K562 (cell line): ENCODE measurements at regions not wholly inside any gene's neighbourhood (a gene's known extent, or its start where the extent isn't known, plus 50 kb on each side); places are given as distances from the start of the nearest gene placed in this dataset.

Experiments
- ATAC-seq: fragments of 200-7000 bp; cut with Tn5 transposase; 3 replicates; pipeline ENCODE4 v1.9.1; 2020; ENCODE audit warnings: moderate library complexity
- BruUV-seq: library from RNA; stranded (reverse); fragments of 400-500 nt; replicated peaks from 2 replicates; lab custom pipeline; 2021; lab: Mats Ljungman, UMichigan
- CTCF ChIA-PET: fragments of 300-600 bp; formaldehyde crosslinking; extraction: SDS; loops from one replicate; lab custom pipeline; 2021; ENCODE audit warnings: low intra/inter-chr PET ratio; lab: Yijun Ruan, JAX
- POLR2A ChIA-PET: fragments of 300-600, 350-650 bp; sonication (Branson Sonifier 250); formaldehyde crosslinking; extraction: SDS; loops from one replicate; lab custom pipeline; 2021; ENCODE audit warnings: antibody characterized with exemption, inconsistent platforms; lab: Yijun Ruan, JAX
- DNase-seq, 4 experiments: peaks; one replicate each; pipeline versions ENCODE4 v3.0.0 to v3.0.0-alpha.2; 2011 to 2018; ENCODE audit warnings: low spot score in 3 of 4, mixed read lengths in 3 of 4; ENCODE audit errors: extremely low read depth in 1 of 4
- FAIRE-seq: peaks from 2 replicates; lab custom pipeline; 2011; peaks lifted over from hg19 to GRCh38; lab: Jason Lieb, UNC
- H2AFZ ChIP-seq: 2 replicates; pipeline ENCODE4 v1.6.0; 2011; ENCODE audit warnings: low read depth, low read length, control low read depth, inconsistent platforms
- H3K27ac ChIP-seq: fragments of 200-600 bp; 3 replicates; pipeline ENCODE4 v1.8.0; 2011; ENCODE audit warnings: low read depth, mild to moderate bottlenecking, control low read depth, inconsistent platforms, low read length, moderate library complexity, mixed read lengths; ENCODE audit errors: extremely low read depth
- H3K27me3 ChIP-seq, 2 experiments: fragments of 300-600 bp in 1 of 2; 2 replicates in 1 of 2; 3 replicates in 1 of 2; pipeline versions ENCODE4 v1.6.0 to v1.8.0; 2011; ENCODE audit warnings: inconsistent platforms in 2 of 2, low read length in 2 of 2, mild to moderate bottlenecking in 1 of 2, mixed read lengths in 1 of 2, moderate library complexity in 1 of 2; ENCODE audit not compliant: control insufficient read depth in 2 of 2, insufficient read depth in 2 of 2
- H3K36me3 ChIP-seq: fragments of 300-600 bp; 3 replicates; pipeline ENCODE4 v1.8.0; 2011; ENCODE audit warnings: mild to moderate bottlenecking, low read length, inconsistent platforms; ENCODE audit not compliant: control insufficient read depth, insufficient read depth
- H3K4me1 ChIP-seq, 2 experiments: fragments of 200-600 bp in 1 of 2; replicated peaks in 1 of 2; 2 replicates in 1 of 2; 3 replicates in 1 of 2; pipeline versions ENCODE4 v1.5.1 to v1.8.0; 2011; ENCODE audit warnings: inconsistent platforms in 2 of 2, low read length in 2 of 2, mild to moderate bottlenecking in 1 of 2, mixed read lengths in 1 of 2, moderate library complexity in 1 of 2; ENCODE audit not compliant: control insufficient read depth in 2 of 2, insufficient read depth in 2 of 2
- H3K4me2 ChIP-seq: 2 replicates; pipeline ENCODE4 v1.6.1; 2011; ENCODE audit warnings: low read length, control low read depth, inconsistent platforms, mixed read lengths; ENCODE audit not compliant: insufficient read depth
- H3K4me3 ChIP-seq: fragments of 200-600 bp; sonication (generic), shearing (Covaris generic); 2 replicates; pipeline ENCODE4 v1.5.1; 2016; ENCODE audit warnings: control low read depth, inconsistent platforms
- H3K79me2 ChIP-seq: fragments of 200-600 bp; 3 replicates; pipeline ENCODE4 v1.8.0; 2011; ENCODE audit warnings: low read length, inconsistent platforms; ENCODE audit not compliant: control insufficient read depth, insufficient read depth
- H3K9ac ChIP-seq, 2 experiments: 2 replicates each; pipeline versions ENCODE4 v1.6.0 to v1.6.1; 2011; ENCODE audit warnings: low read depth in 2 of 2, low read length in 2 of 2, control low read depth in 1 of 2, inconsistent platforms in 1 of 2, mild to moderate bottlenecking in 1 of 2, mixed read lengths in 1 of 2; ENCODE audit not compliant: insufficient read depth in 1 of 2
- H3K9me1 ChIP-seq: one replicate; pipeline ENCODE4 v1.6.0; 2011; ENCODE audit warnings: inconsistent platforms, mild to moderate bottlenecking, low read length, moderate library complexity; ENCODE audit not compliant: control insufficient read depth, insufficient read depth
- H3K9me3 ChIP-seq: replicated peaks from 2 replicates; pipeline ENCODE4 v1.5.1; 2011; ENCODE audit warnings: low read depth, low read length, inconsistent platforms; ENCODE audit not compliant: control insufficient read depth, insufficient read depth
- H4K20me1 ChIP-seq: replicated peaks from 2 replicates; pipeline ENCODE4 v1.6.1; 2011; ENCODE audit warnings: low read length, inconsistent platforms, mixed read lengths; ENCODE audit not compliant: control insufficient read depth, insufficient read depth
- ERF ChIP-seq: fragments of 450-650 bp; formaldehyde crosslinking; IDR thresholded peaks from 2 replicates; pipeline ENCODE4 v1.4.0; 2020; ENCODE audit warnings: mild to moderate bottlenecking, mixed read lengths
- MCM3 ChIP-seq: fragments of 450-650 bp; IDR thresholded peaks from 2 replicates; pipeline ENCODE4 v1.6.1; 2016
- NR2C1 ChIP-seq, 2 experiments: fragments of 450-650 bp; IDR thresholded peaks; 2 replicates each; pipeline ENCODE4 v1.6.1; 2017; ENCODE audit warnings: mild to moderate bottlenecking in 2 of 2, antibody characterized with exemption in 1 of 2, inconsistent platforms in 1 of 2, missing compliant biosample characterization in 1 of 2, missing genetic modification characterization in 1 of 2
- PHF21A ChIP-seq: fragments of 450-650 bp; IDR thresholded peaks from 2 replicates; pipeline ENCODE4 v1.6.1; 2017; ENCODE audit warnings: low read depth, borderline replicate concordance
- SNIP1 ChIP-seq: fragments of 450-650 bp; IDR thresholded peaks from 2 replicates; pipeline ENCODE4 v1.7.1; 2017; ENCODE audit warnings: low read depth, mild to moderate bottlenecking
- SPI1 ChIP-seq: IDR thresholded peaks from 2 replicates; pipeline ENCODE4 v1.6.1; 2011; ENCODE audit warnings: low read depth, low read length, control low read depth, borderline replicate concordance
- WGBS: fragments of 100-300 bp; shearing (Covaris generic); methylation state at CpG from one replicate; pipeline ENCODE4 v1.1.6; 2016; ENCODE audit warnings: low coverage, mixed read lengths; ENCODE audit not compliant: insufficient coverage; ENCODE audit errors: missing lambda C conversion rate; 5-methylcytosine and 5-hydroxymethylcytosine counted together
- in situ Hi-C: fragments of 300-500 bp; cut with MboI; formaldehyde crosslinking; loops from 4 replicates; pipeline ENCODE4 v1.15.0; 2018; ENCODE audit warnings: inconsistent platforms, mixed read lengths
- intact Hi-C: fragments of 100-400 bp; cut with micrococcal nuclease; formaldehyde crosslinking; loops from 2 replicates; pipeline ENCODE4 v1.14.2; 2022
- TF ChIP-seq, protein P1 (sequence below): sonication (generic); formaldehyde crosslinking; IDR thresholded peaks from 2 replicates; pipeline ENCODE4 v1.8.0; 2023; ENCODE audit warnings: mild to moderate bottlenecking, missing genetic modification reagents
- TF ChIP-seq, protein P2 (sequence below), 2 experiments: fragments of 450-650 bp in 1 of 2; sonication (generic) in 1 of 2; formaldehyde crosslinking in 1 of 2; IDR thresholded peaks; 2 replicates each; pipeline versions ENCODE4 v1.7.1 to v1.9.0; 2016 to 2022; ENCODE audit warnings: inconsistent platforms in 1 of 2, mild to moderate bottlenecking in 1 of 2, missing genetic modification reagents in 1 of 2

DNA sequence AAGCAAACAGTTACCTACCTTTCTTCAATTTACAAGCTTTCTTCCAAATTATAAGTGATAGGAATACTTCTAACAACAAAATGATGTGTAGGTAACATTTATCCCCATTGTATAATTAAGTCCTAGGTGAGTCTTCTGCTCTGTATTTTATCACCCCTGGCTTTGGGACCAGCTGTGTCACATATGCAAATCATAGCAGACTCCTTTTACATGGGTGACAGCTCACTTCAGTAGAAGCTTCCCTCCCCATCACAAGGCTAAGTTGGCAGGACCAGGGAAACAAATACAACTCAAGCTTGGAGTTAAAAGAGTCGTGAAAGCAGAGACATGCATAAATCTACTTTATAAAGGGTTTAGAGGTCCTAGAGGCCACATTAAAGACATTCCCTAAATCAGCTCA lies 121.1 kb upstream of the RUNX1 start (continued):
- TF ChIP-seq PHF21A (no peak), ERF (CRISPR knock-in tag) (no peak), MCM3 (no peak)
- TF ChIP-seq, all 486 proteins: peak for 0

DNA sequence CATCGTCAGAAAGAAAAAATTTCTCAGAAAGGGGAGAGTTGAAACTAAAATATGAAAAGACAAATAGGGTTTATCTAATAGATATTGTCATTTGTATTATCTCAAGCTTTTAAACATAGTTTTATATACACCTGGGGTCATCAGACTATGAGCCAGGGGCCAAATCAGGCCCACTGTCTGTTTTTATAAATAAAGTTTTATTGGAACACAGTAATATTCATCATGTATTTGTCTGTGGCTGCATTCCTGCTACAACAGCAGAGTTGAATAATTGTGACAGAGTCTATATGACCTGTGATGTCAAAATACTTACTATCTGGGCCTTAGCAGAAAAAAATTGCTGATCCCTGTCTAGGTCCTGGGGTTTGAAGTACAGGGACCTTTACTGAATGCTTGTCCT lies 120.5 kb upstream of the RUNX1 start:
- H3K79me2 ChIP-seq, result no peaks in the 10 kb centered on the region
- H3K4me1 ChIP-seq, result peaks cover 0 to 15% of the 10 kb centered on the region in 2 experiments; a peak in 3 of 5 replicates
- no peak overlapping the region for H3K4me3 ChIP-seq
- no TSS peak for BruUV-seq
- H3K36me3 ChIP-seq, result no peaks in the 10 kb centered on the region
- in situ Hi-C loops (no loop called here), intact Hi-C loops (no loop called here)
- no peaks in the 10 kb centered on the region for H3K27me3 ChIP-seq
- H3K9ac ChIP-seq, result no peak overlapping the region
- 8% methylated on average over 1 of the region's 1 CpG for WGBS
- H3K9me3 ChIP-seq, result no peaks in the 10 kb centered on the region
- ATAC-seq (no peak), FAIRE-seq (no peak), DNase-seq (no peak)
- H4K20me1 ChIP-seq, result no peaks in the 10 kb centered on the region
- TF ChIP-seq SPI1 (no peak), NR2C1 (IDR thresholded peaks at IDR 0.05) (peak; percentile 40; the same call in 1 of the 2 replicates), NR2C1 (tag; IDR thresholded peaks at IDR 0.05) (no peak), SNIP1 (no peak)
- TF ChIP-seq, protein P1, sequence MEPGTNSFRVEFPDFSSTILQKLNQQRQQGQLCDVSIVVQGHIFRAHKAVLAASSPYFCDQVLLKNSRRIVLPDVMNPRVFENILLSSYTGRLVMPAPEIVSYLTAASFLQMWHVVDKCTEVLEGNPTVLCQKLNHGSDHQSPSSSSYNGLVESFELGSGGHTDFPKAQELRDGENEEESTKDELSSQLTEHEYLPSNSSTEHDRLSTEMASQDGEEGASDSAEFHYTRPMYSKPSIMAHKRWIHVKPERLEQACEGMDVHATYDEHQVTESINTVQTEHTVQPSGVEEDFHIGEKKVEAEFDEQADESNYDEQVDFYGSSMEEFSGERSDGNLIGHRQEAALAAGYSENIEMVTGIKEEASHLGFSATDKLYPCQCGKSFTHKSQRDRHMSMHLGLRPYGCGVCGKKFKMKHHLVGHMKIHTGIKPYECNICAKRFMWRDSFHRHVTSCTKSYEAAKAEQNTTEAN (CRISPR knock-in tag), result no peak
- TF ChIP-seq, protein P2, sequence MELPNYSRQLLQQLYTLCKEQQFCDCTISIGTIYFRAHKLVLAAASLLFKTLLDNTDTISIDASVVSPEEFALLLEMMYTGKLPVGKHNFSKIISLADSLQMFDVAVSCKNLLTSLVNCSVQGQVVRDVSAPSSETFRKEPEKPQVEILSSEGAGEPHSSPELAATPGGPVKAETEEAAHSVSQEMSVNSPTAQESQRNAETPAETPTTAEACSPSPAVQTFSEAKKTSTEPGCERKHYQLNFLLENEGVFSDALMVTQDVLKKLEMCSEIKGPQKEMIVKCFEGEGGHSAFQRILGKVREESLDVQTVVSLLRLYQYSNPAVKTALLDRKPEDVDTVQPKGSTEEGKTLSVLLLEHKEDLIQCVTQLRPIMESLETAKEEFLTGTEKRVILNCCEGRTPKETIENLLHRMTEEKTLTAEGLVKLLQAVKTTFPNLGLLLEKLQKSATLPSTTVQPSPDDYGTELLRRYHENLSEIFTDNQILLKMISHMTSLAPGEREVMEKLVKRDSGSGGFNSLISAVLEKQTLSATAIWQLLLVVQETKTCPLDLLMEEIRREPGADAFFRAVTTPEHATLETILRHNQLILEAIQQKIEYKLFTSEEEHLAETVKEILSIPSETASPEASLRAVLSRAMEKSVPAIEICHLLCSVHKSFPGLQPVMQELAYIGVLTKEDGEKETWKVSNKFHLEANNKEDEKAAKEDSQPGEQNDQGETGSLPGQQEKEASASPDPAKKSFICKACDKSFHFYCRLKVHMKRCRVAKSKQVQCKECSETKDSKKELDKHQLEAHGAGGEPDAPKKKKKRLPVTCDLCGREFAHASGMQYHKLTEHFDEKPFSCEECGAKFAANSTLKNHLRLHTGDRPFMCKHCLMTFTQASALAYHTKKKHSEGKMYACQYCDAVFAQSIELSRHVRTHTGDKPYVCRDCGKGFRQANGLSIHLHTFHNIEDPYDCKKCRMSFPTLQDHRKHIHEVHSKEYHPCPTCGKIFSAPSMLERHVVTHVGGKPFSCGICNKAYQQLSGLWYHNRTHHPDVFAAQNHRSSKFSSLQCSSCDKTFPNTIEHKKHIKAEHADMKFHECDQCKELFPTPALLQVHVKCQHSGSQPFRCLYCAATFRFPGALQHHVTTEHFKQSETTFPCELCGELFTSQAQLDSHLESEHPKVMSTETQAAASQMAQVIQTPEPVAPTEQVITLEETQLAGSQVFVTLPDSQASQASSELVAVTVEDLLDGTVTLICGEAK (IDR thresholded peaks at IDR 0.05), result peak; percentile 96
- TF ChIP-seq, protein P2 (CRISPR knock-in tag; IDR thresholded peaks at IDR 0.05), result peak; percentile 87
- no peak overlapping the region for H3K27ac ChIP-seq
- CTCF ChIA-PET, result no interaction called here
- no peak overlapping the region for H2AFZ ChIP-seq
- no peak overlapping the region for H3K4me2 ChIP-seq
- POLR2A ChIA-PET, result interaction anchor here (0.6 to 1.1 kb wide), 2 partner anchors 33 to 286 kb away, joined by 3 read pairs; no protein-coding TSS in a partner anchor
- no peaks in the 10 kb centered on the region for H3K9me1 ChIP-seq
